Naive thymus-derived CD4-positive, alpha-beta T cell (primary cell): ENCODE measurements at regions not wholly inside any gene's neighbourhood (a gene's known extent, or its start where the extent isn't known, plus 50 kb on each side); places are given as distances from the start of the nearest gene placed in this dataset.
A peak's percentile ranks its signal among the peaks of the same experiment; 100 is the strongest.

ENCODE experiments used
- ATAC-seq: fragments of 150-1000 bp; cut with Tn5 transposase; 2 replicates; pipeline ENCODE4 v1.10.0; 2021; ENCODE audit warnings: mild to moderate bottlenecking, moderate library complexity
- CTCF ChIA-PET: fragments of 350-600 bp; sonication (Branson Sonifier 250); formaldehyde crosslinking; loops from one replicate; lab custom pipeline; 2021; ENCODE audit warnings: antibody characterized with exemption; lab: Charles Lee
- POLR2A ChIA-PET: fragments of 350-600 bp; sonication (Branson Sonifier 250); formaldehyde crosslinking; loops from one replicate; lab custom pipeline; 2021; ENCODE audit warnings: antibody characterized with exemption, inconsistent platforms; lab: Charles Lee
- DNase-seq, 9 donors: peaks; one replicate each; pipeline versions ENCODE4 v3.0.0 to v3.0.0-alpha.2; 2020 to 2022; ENCODE audit warnings: mixed read lengths in 1 of 9
- H3K27ac ChIP-seq: one replicate; pipeline ENCODE4 v1.7.0; 2013; ENCODE audit warnings: mild to moderate bottlenecking, low read depth, low read length, moderate library complexity
- H3K27me3 ChIP-seq, 2 donors: one replicate each; pipeline ENCODE4 v1.7.0; 2013; ENCODE audit warnings: low read length in 2 of 2, mild to moderate bottlenecking in 2 of 2, moderate library complexity in 2 of 2; ENCODE audit not compliant: control insufficient read depth in 2 of 2, insufficient read depth in 2 of 2
- H3K36me3 ChIP-seq, 3 experiments: 1 replicate in 2 of 3; 2 replicates in 1 of 3; pipeline ENCODE4 v1.7.0; 2013; ENCODE audit warnings: low read length in 3 of 3, mild to moderate bottlenecking in 3 of 3, moderate library complexity in 1 of 3; ENCODE audit not compliant: insufficient read depth in 3 of 3, control insufficient read depth in 2 of 3
- H3K4me1 ChIP-seq, 2 donors: one replicate each; pipeline ENCODE4 v1.7.0; 2013; ENCODE audit warnings: low read length in 2 of 2, mild to moderate bottlenecking in 2 of 2, moderate library complexity in 1 of 2; ENCODE audit not compliant: control insufficient read depth in 2 of 2, insufficient read depth in 2 of 2
- H3K4me3 ChIP-seq: 2 replicates; pipeline ENCODE4 v1.7.0; 2013; ENCODE audit warnings: mild to moderate bottlenecking, low read length
- H3K9me3 ChIP-seq, 3 experiments: 1 replicate in 2 of 3; 2 replicates in 1 of 3; pipeline ENCODE4 v1.7.0; 2013; ENCODE audit warnings: low read length in 3 of 3; ENCODE audit not compliant: control insufficient read depth in 2 of 3
- H3K27ac Mint-ChIP-seq, 9 donors: one replicate each; pipeline ENCODE4 v1.8.0; 2020 to 2022; ENCODE audit warnings: mixed read lengths in 9 of 9, mild to moderate bottlenecking in 8 of 9, moderate library complexity in 5 of 9, inconsistent platforms in 2 of 9
- H3K27me3 Mint-ChIP-seq, 5 donors: one replicate each; pipeline ENCODE4 v1.8.0; 2021 to 2022; ENCODE audit warnings: mixed read lengths in 5 of 5, mild to moderate bottlenecking in 1 of 5
- H3K36me3 Mint-ChIP-seq, 5 donors: one replicate each; pipeline ENCODE4 v1.8.0; 2020 to 2022; ENCODE audit warnings: mixed read lengths in 5 of 5, mild to moderate bottlenecking in 3 of 5, inconsistent platforms in 1 of 5
- H3K4me1 Mint-ChIP-seq, 7 donors: one replicate each; pipeline ENCODE4 v1.8.0; 2020 to 2022; ENCODE audit warnings: mixed read lengths in 7 of 7, mild to moderate bottlenecking in 3 of 7, inconsistent platforms in 1 of 7
- H3K4me3 Mint-ChIP-seq, 10 donors: one replicate each; pipeline ENCODE4 v1.8.0; 2020 to 2022; ENCODE audit warnings: mild to moderate bottlenecking in 10 of 10, mixed read lengths in 10 of 10, moderate library complexity in 6 of 10, inconsistent platforms in 2 of 10
- H3K9me3 Mint-ChIP-seq, 11 donors: one replicate each; pipeline ENCODE4 v1.8.0; 2020 to 2022; ENCODE audit warnings: mixed read lengths in 11 of 11, mild to moderate bottlenecking in 4 of 11, inconsistent platforms in 1 of 11, moderate library complexity in 1 of 11
- intact Hi-C, 2 donors: fragments of 100-400 bp; cut with micrococcal nuclease; formaldehyde crosslinking; loops; one replicate each; pipeline ENCODE4 v1.15.1; 2023

- peaks cover 0 to 6% (median 0%) of the 10 kb centered on the region in 5 donors for H3K27me3 Mint-ChIP-seq
- no peaks in the 10 kb centered on the region for H3K36me3 Mint-ChIP-seq
- no peak overlapping the region for H3K4me3 ChIP-seq
- ATAC-seq (no peak), DNase-seq (no peak)
- ChIA-PET POLR2A (no interaction called here), CTCF (no interaction called here)
- no peaks in the 10 kb centered on the region for H3K9me3 ChIP-seq
- H3K4me1 Mint-ChIP-seq = peaks cover 0 to 4% (median 0%) of the 10 kb centered on the region in 7 donors
- no peaks in the 10 kb centered on the region for H3K36me3 ChIP-seq
- no peak overlapping the region for H3K4me3 Mint-ChIP-seq
- peaks cover 0 to 3% (median 0%) of the 10 kb centered on the region in 11 donors for H3K9me3 Mint-ChIP-seq
- no peak overlapping the region for H3K27ac Mint-ChIP-seq
- intact Hi-C loops = no loop called here
- H3K27ac ChIP-seq = no peak overlapping the region
- H3K27me3 ChIP-seq = no peaks in the 10 kb centered on the region
- no peaks in the 10 kb centered on the region for H3K4me1 ChIP-seq
These were observed 167.1 kb downstream of the FGF9 start for GRCh38 chr13:21837841-21838551.

GRCh38 chr13:21846605-21847004, 175.7 kb downstream of the FGF9 start:
- Histone ChIP-seq H3K9me3 (no peaks in the 10 kb centered on the region), H3K27me3 (no peaks in the 10 kb centered on the region), H3K4me1 (no peaks in the 10 kb centered on the region), H3K4me3 (no peak overlapping the region), H3K27ac (no peak overlapping the region), H3K36me3 (no peaks in the 10 kb centered on the region)
- no peak overlapping the region for H3K4me3 Mint-ChIP-seq
- POLR2A ChIA-PET = no interaction called here
- intact Hi-C loops = loop anchor here in 1 of 2 donors (5.0 to 10.0 kb wide), 3 partner anchors 172 to 341 kb away; partner anchors contain the start of gene FGF9
- peaks cover 0 to 6% (median 0%) of the 10 kb centered on the region in 5 donors for H3K27me3 Mint-ChIP-seq
- peaks cover 0 to 3% (median 0%) of the 10 kb centered on the region in 11 donors for H3K9me3 Mint-ChIP-seq
- no peaks in the 10 kb centered on the region for H3K36me3 Mint-ChIP-seq
- H3K4me1 Mint-ChIP-seq = peaks cover 0 to 6% (median 2%) of the 10 kb centered on the region in 7 donors
- DNase-seq = no peak
- no peak for ATAC-seq
- CTCF ChIA-PET = no interaction called here
- no peak overlapping the region for H3K27ac Mint-ChIP-seq

- Mint-ChIP-seq H3K4me1 (peaks cover 0 to 6% (median 2%) of the 10 kb centered on the region in 7 donors), H3K9me3 (peaks cover 0 to 3% (median 0%) of the 10 kb centered on the region in 11 donors), H3K36me3 (no peaks in the 10 kb centered on the region), H3K4me3 (no peak overlapping the region), H3K27me3 (no peaks in the 10 kb centered on the region), H3K27ac (no peak overlapping the region)
- Histone ChIP-seq H3K36me3 (no peaks in the 10 kb centered on the region), H3K27ac (no peak overlapping the region), H3K27me3 (no peaks in the 10 kb centered on the region), H3K4me3 (no peak overlapping the region), H3K9me3 (no peaks in the 10 kb centered on the region), H3K4me1 (no peaks in the 10 kb centered on the region)
- DNase-seq (peak in 6 of 9 donors; percentile 2 to 37 (median 21)), ATAC-seq (peak; percentile 70)
- CTCF ChIA-PET = interaction anchor here (0.7 kb wide), 1 partner anchor 229 kb away, joined by 5 read pairs; no protein-coding TSS in a partner anchor
- intact Hi-C loops = loop anchor here (1.0 to 10.0 kb wide), 5 partner anchors 175 to 429 kb away; partner anchors contain the start of gene FGF9 (in 1 of the 2)
- POLR2A ChIA-PET = no interaction called here
These were observed 178.4 kb downstream of the FGF9 start for GRCh38 chr13:21849323-21849722.

- Histone ChIP-seq H3K27ac (no peak overlapping the region), H3K9me3 (no peaks in the 10 kb centered on the region), H3K4me1 (no peaks in the 10 kb centered on the region), H3K4me3 (no peak overlapping the region), H3K27me3 (no peaks in the 10 kb centered on the region), H3K36me3 (no peaks in the 10 kb centered on the region)
- Mint-ChIP-seq H3K27ac (no peak overlapping the region), H3K4me1 (peaks cover 0 to 6% (median 2%) of the 10 kb centered on the region in 7 donors), H3K9me3 (peaks cover 0 to 3% (median 0%) of the 10 kb centered on the region in 11 donors), H3K4me3 (no peak overlapping the region), H3K27me3 (no peaks in the 10 kb centered on the region), H3K36me3 (no peaks in the 10 kb centered on the region)
- no peak for DNase-seq
- ChIA-PET POLR2A (no interaction called here), CTCF (no interaction called here)
- intact Hi-C loops = no loop called here
- ATAC-seq = no peak
These were observed 179.4 kb downstream of the FGF9 start for GRCh38 chr13:21850013-21851006.

GRCh38 chr13:21852043-21852442, 181.2 kb downstream of the FGF9 start:
- peaks cover 0 to 6% (median under 1%) of the 10 kb centered on the region in 7 donors for H3K4me1 Mint-ChIP-seq
- DNase-seq (no peak), ATAC-seq (no peak)
- no peak overlapping the region for H3K4me3 Mint-ChIP-seq
- intact Hi-C loops = no loop called here
- ChIA-PET CTCF (no interaction called here), POLR2A (no interaction called here)
- H3K4me3 ChIP-seq = no peak overlapping the region
- no peaks in the 10 kb centered on the region for H3K9me3 ChIP-seq
- peaks cover 0 to 2% (median 0%) of the 10 kb centered on the region in 11 donors for H3K9me3 Mint-ChIP-seq
- H3K4me1 ChIP-seq = no peaks in the 10 kb centered on the region
- no peaks in the 10 kb centered on the region for H3K27me3 ChIP-seq
- no peak overlapping the region for H3K27ac ChIP-seq
- no peak overlapping the region for H3K27ac Mint-ChIP-seq
- H3K36me3 ChIP-seq = no peaks in the 10 kb centered on the region
- no peaks in the 10 kb centered on the region for H3K27me3 Mint-ChIP-seq
- no peaks in the 10 kb centered on the region for H3K36me3 Mint-ChIP-seq

GRCh38 chr13:21853779-21854178, 182.9 kb downstream of the FGF9 start:
- no peak overlapping the region for H3K4me3 ChIP-seq
- no peak for ATAC-seq
- intact Hi-C loops = no loop called here
- H3K4me1 ChIP-seq = no peaks in the 10 kb centered on the region
- Mint-ChIP-seq H3K36me3 (no peaks in the 10 kb centered on the region), H3K27ac (no peak overlapping the region), H3K9me3 (peaks cover 0 to 3% (median 0%) of the 10 kb centered on the region in 11 donors), H3K27me3 (no peaks in the 10 kb centered on the region), H3K4me1 (peaks cover 0 to 6% (median 0%) of the 10 kb centered on the region in 7 donors), H3K4me3 (no peak overlapping the region)
- DNase-seq = no peak
- no peaks in the 10 kb centered on the region for H3K27me3 ChIP-seq
- H3K36me3 ChIP-seq = no peaks in the 10 kb centered on the region
- ChIA-PET POLR2A (interaction anchor here (1.2 kb wide), 1 partner anchor 9 kb away, joined by 3 read pairs; no protein-coding TSS in a partner anchor), CTCF (no interaction called here)
- no peak overlapping the region for H3K27ac ChIP-seq
- H3K9me3 ChIP-seq = no peaks in the 10 kb centered on the region
